BJ (cell line): ENCODE measurements at regions not wholly inside any gene's neighbourhood (a gene's known extent, or its start where the extent isn't known, plus 50 kb on each side); places are given as distances from the start of the nearest gene placed in this dataset.

ENCODE experiments used
- CTCF ChIA-PET: fragments of 350-600 bp; formaldehyde crosslinking; extraction: SDS; loops from one replicate; lab custom pipeline; 2021; ENCODE audit warnings: antibody characterized with exemption, inconsistent platforms; lab: Yijun Ruan, JAX
- POLR2A ChIA-PET: fragments of 300-600 bp; sonication (Branson Sonifier 250); formaldehyde crosslinking; extraction: SDS; loops from one replicate; lab custom pipeline; 2021; ENCODE audit warnings: antibody characterized with exemption; lab: Charles Lee
- DNase-seq: peaks from one replicate; pipeline ENCODE4 v3.0.0-alpha.2; 2011; ENCODE audit warnings: low read depth
- H3K27me3 ChIP-seq: 2 replicates; pipeline ENCODE4 v1.6.0; 2011; ENCODE audit warnings: low read length; ENCODE audit not compliant: control insufficient read depth, insufficient read depth
- H3K36me3 ChIP-seq: 2 replicates; pipeline ENCODE4 v1.5.1; 2011; ENCODE audit warnings: low read length; ENCODE audit not compliant: control insufficient read depth, insufficient read depth
- H3K4me3 ChIP-seq: 2 replicates; pipeline ENCODE4 v1.5.1; 2011; ENCODE audit warnings: low read depth, mild to moderate bottlenecking, control low read depth, low read length
- TF ChIP-seq, protein P1 (sequence below): IDR thresholded peaks from 2 replicates; pipeline ENCODE4 v1.5.1; 2011; ENCODE audit warnings: low read depth, mild to moderate bottlenecking, control low read depth, inconsistent platforms, low read length, moderate library complexity; ENCODE audit not compliant: insufficient read depth

DNA sequence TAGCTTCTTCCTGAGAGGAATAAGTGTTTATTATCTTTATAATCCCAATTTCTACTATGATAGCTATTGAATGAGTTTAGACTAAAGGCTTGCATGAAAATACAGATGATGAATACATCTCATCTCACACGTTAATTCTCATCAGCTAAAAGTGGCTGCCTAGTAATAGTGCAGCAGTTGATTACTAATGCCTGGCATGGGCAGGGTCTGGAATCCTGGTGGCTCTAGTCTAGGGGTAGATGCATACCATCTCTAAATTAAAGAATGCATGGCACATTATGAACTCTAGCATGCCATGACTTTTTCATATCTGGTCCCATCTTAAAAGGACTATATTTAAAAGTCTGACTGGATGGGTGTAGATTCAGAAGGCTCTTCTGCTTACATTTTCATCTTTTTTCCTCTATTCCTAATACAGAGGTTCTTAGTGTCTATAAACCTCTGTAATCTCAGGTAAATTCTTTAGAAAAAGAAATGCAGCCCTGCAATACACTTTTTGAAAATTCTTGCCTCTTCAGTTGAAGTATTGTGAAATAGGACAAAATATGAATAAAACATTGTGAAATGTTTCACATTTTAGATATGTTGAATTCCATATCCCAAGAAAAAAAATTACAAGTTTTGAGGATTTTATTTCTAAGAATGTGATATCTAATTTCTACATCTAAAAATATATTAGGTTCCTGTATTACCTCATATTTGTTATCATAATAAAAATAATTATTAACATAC is 187.6 kb downstream of the C11orf87 start:
- ChIA-PET POLR2A (no interaction called here), CTCF (no interaction called here)
- Histone ChIP-seq H3K27me3 (no peaks in the 10 kb centered on the region), H3K36me3 (no peaks in the 10 kb centered on the region), H3K4me3 (no peak overlapping the region)
- TF ChIP-seq, protein P1, sequence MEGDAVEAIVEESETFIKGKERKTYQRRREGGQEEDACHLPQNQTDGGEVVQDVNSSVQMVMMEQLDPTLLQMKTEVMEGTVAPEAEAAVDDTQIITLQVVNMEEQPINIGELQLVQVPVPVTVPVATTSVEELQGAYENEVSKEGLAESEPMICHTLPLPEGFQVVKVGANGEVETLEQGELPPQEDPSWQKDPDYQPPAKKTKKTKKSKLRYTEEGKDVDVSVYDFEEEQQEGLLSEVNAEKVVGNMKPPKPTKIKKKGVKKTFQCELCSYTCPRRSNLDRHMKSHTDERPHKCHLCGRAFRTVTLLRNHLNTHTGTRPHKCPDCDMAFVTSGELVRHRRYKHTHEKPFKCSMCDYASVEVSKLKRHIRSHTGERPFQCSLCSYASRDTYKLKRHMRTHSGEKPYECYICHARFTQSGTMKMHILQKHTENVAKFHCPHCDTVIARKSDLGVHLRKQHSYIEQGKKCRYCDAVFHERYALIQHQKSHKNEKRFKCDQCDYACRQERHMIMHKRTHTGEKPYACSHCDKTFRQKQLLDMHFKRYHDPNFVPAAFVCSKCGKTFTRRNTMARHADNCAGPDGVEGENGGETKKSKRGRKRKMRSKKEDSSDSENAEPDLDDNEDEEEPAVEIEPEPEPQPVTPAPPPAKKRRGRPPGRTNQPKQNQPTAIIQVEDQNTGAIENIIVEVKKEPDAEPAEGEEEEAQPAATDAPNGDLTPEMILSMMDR, result no peak
- no peak for DNase-seq

- TF ChIP-seq, protein P1, result no peak
- ChIA-PET POLR2A (no interaction called here), CTCF (no interaction called here)
- no peak for DNase-seq
- Histone ChIP-seq H3K27me3 (no peaks in the 10 kb centered on the region), H3K36me3 (no peaks in the 10 kb centered on the region), H3K4me3 (no peak overlapping the region)
Observed at GRCh38 chr11:109612496-109612895, 190.5 kb downstream of the C11orf87 start.

GRCh38 chr11:109619498-109619897 is 197.5 kb downstream of the C11orf87 start:
- no peaks in the 10 kb centered on the region for H3K27me3 ChIP-seq
- DNase-seq, result no peak
- ChIA-PET POLR2A (no interaction called here), CTCF (no interaction called here)
- TF ChIP-seq, protein P1, result no peak
- no peak overlapping the region for H3K4me3 ChIP-seq
- H3K36me3 ChIP-seq, result no peaks in the 10 kb centered on the region

- DNase-seq, result no peak
- POLR2A ChIA-PET, result no interaction called here
- TF ChIP-seq, protein P1, result no peak
Observed at GRCh38 chr11:109629734-109630133, 207.7 kb downstream of the C11orf87 start.

GRCh38 chr11:109641549-109641948 is 219.6 kb downstream of the C11orf87 start:
- no peaks in the 10 kb centered on the region for H3K27me3 ChIP-seq
- CTCF ChIA-PET, result no interaction called here
- POLR2A ChIA-PET, result no interaction called here
- TF ChIP-seq, protein P1, result no peak
- H3K4me3 ChIP-seq, result no peak overlapping the region
- no peaks in the 10 kb centered on the region for H3K36me3 ChIP-seq
- DNase-seq, result no peak

More at GRCh38 chr11:109629734-109630133, 207.7 kb downstream of the C11orf87 start:
- Histone ChIP-seq H3K4me3 (no peak overlapping the region), H3K36me3 (no peaks in the 10 kb centered on the region), H3K27me3 (no peaks in the 10 kb centered on the region)
- CTCF ChIA-PET, result no interaction called here
